CD14-positive monocyte (primary cell): ENCODE measurements at regions not wholly inside any gene's neighbourhood (a gene's known extent, or its start where the extent isn't known, plus 50 kb on each side); places are given as distances from the start of the nearest gene placed in this dataset.

Experiments used
- DNase-seq, 3 donors: peaks; one replicate each; pipeline ENCODE4 v3.0.0-alpha.2; 2011 to 2022
- H2AFZ ChIP-seq: 2 replicates; pipeline ENCODE4 v1.6.0; 2012; ENCODE audit warnings: mild to moderate bottlenecking, low read depth, low read length, inconsistent platforms; ENCODE audit not compliant: insufficient read depth, poor library complexity, severe bottlenecking
- H3K27ac ChIP-seq, 2 donors: 1 replicate in 1 of 2; 2 replicates in 1 of 2; pipeline ENCODE4 v1.5.1; 2012 to 2013; ENCODE audit warnings: low read length in 2 of 2, control low read depth in 1 of 2, inconsistent platforms in 1 of 2, low read depth in 1 of 2, mild to moderate bottlenecking in 1 of 2
- H3K27me3 ChIP-seq, 2 donors: one replicate each; pipeline versions ENCODE4 v1.6.0 to v1.6.1; 2011 to 2013; ENCODE audit warnings: low read length in 2 of 2; ENCODE audit not compliant: control insufficient read depth in 2 of 2, insufficient read depth in 2 of 2
- H3K36me3 ChIP-seq, 2 donors: replicated peaks in 1 of 2; 1 replicate in 1 of 2; 2 replicates in 1 of 2; pipeline versions ENCODE4 v1.5.1 to v1.6.1; 2012 to 2013; ENCODE audit warnings: low read length in 2 of 2, control low read depth in 1 of 2, inconsistent platforms in 1 of 2, mild to moderate bottlenecking in 1 of 2; ENCODE audit not compliant: insufficient read depth in 2 of 2, control insufficient read depth in 1 of 2
- H3K4me1 ChIP-seq, 2 donors: 1 replicate in 1 of 2; 2 replicates in 1 of 2; pipeline versions ENCODE4 v1.5.1 to v1.6.1; 2012 to 2013; ENCODE audit warnings: low read length in 2 of 2, control low read depth in 1 of 2, inconsistent platforms in 1 of 2, mild to moderate bottlenecking in 1 of 2, moderate library complexity in 1 of 2; ENCODE audit not compliant: insufficient read depth in 2 of 2, control insufficient read depth in 1 of 2
- H3K4me2 ChIP-seq: replicated peaks from 2 replicates; pipeline ENCODE3; 2012; ENCODE audit warnings: low read length, moderate library complexity, mild to moderate bottlenecking; ENCODE audit not compliant: poor library complexity, severe bottlenecking; ENCODE audit errors: extremely low read depth
- H3K4me3 ChIP-seq, 3 experiments: fragments of 200-600 bp in 1 of 3; sonication (generic) in 1 of 3; replicated peaks in 1 of 3; 1 replicate in 2 of 3; 2 replicates in 1 of 3; pipeline ENCODE4 v1.5.1; 2011 to 2013; ENCODE audit warnings: low read length in 3 of 3, mild to moderate bottlenecking in 3 of 3, control low read depth in 2 of 3, low read depth in 2 of 3, inconsistent platforms in 1 of 3, moderate library complexity in 1 of 3
- H3K79me2 ChIP-seq: 2 replicates; pipeline ENCODE4 v1.6.0; 2012; ENCODE audit warnings: mild to moderate bottlenecking, control low read depth, inconsistent platforms, low read length, moderate library complexity; ENCODE audit not compliant: insufficient read depth
- H3K9ac ChIP-seq: 2 replicates; pipeline ENCODE4 v1.6.0; 2017; ENCODE audit warnings: low read length, mild to moderate bottlenecking; ENCODE audit not compliant: insufficient read depth, poor library complexity, severe bottlenecking
- H3K9me3 ChIP-seq, 2 donors: replicated peaks in 1 of 2; 1 replicate in 1 of 2; 2 replicates in 1 of 2; pipeline versions ENCODE4 v1.5.1 to v1.6.1; 2012 to 2013; ENCODE audit warnings: low read length in 2 of 2, control low read depth in 1 of 2; ENCODE audit not compliant: control insufficient read depth in 1 of 2, insufficient read depth in 1 of 2
- H4K20me1 ChIP-seq: 2 replicates; pipeline ENCODE4 v1.6.0; 2012; ENCODE audit warnings: mild to moderate bottlenecking, low read length, control low read depth, moderate library complexity; ENCODE audit not compliant: insufficient read depth
- H3K27ac Mint-ChIP-seq, 7 donors: one replicate each; pipeline ENCODE4 v1.8.0; 2020; ENCODE audit warnings: mild to moderate bottlenecking in 7 of 7, mixed read lengths in 7 of 7, moderate library complexity in 6 of 7, inconsistent platforms in 2 of 7
- H3K27me3 Mint-ChIP-seq, 3 donors: one replicate each; pipeline ENCODE4 v1.8.0; 2021 to 2022; ENCODE audit warnings: low read depth in 3 of 3, mild to moderate bottlenecking in 3 of 3, mixed read lengths in 3 of 3, moderate library complexity in 3 of 3, inconsistent platforms in 1 of 3
- H3K36me3 Mint-ChIP-seq, 2 donors: one replicate each; pipeline ENCODE4 v1.8.0; 2020; ENCODE audit warnings: mixed read lengths in 2 of 2, inconsistent platforms in 1 of 2, mild to moderate bottlenecking in 1 of 2
- H3K4me1 Mint-ChIP-seq: one replicate; pipeline ENCODE4 v1.8.0; 2020; ENCODE audit warnings: mild to moderate bottlenecking, mixed read lengths
- H3K4me3 Mint-ChIP-seq, 2 donors: one replicate each; pipeline ENCODE4 v1.8.0; 2020; ENCODE audit warnings: mild to moderate bottlenecking in 2 of 2, mixed read lengths in 2 of 2, moderate library complexity in 1 of 2
- H3K9me3 Mint-ChIP-seq, 7 donors: one replicate each; pipeline ENCODE4 v1.8.0; 2020 to 2022; ENCODE audit warnings: mixed read lengths in 7 of 7, mild to moderate bottlenecking in 6 of 7, moderate library complexity in 6 of 7, inconsistent platforms in 2 of 7
- WGBS: methylation state at CpG from one replicate; pipeline ENCODE4 v1.1.5; 2013; ENCODE audit warnings: missing lambda C conversion rate; ENCODE audit not compliant: insufficient coverage; 5-methylcytosine and 5-hydroxymethylcytosine counted together
- intact Hi-C, 2 donors: fragments of 100-400 bp; cut with micrococcal nuclease; formaldehyde crosslinking; loops; one replicate each; pipeline versions ENCODE4 v1.15.0 to v1.15.1; 2023
- TF ChIP-seq, protein P1 (sequence below): fragments of 200-600 bp; IDR thresholded peaks from one replicate; pipeline ENCODE4 v1.8.0; 2022; ENCODE audit warnings: antibody characterized with exemption, mild to moderate bottlenecking

DNA sequence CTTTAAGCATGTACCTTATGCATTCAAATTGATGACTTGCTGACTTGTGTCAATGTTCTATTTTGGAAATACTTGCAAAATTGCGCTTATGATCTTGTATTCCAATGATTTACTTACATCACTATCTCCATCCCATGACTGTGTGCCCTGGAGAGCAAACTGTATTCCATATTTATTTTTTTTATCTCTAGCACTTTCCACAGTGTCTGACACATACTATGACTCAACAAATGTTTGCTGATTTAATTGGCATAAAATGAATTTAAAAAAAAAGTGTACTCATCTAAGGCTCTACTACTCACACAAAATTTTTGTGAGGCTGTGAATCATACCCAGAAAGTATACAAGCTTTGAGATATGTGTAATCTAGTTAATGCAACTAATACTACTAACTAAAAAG is 1066.8 kb upstream of the ADGRL3 start:
- H3K4me3 Mint-ChIP-seq: no peak overlapping the region
- H3K4me1 Mint-ChIP-seq: no peaks in the 10 kb centered on the region
- Histone ChIP-seq H3K9me3 (no peaks in the 10 kb centered on the region), H3K4me2 (no peak overlapping the region), H3K27ac (no peak overlapping the region), H3K27me3 (no peaks in the 10 kb centered on the region), H3K4me1 (no peaks in the 10 kb centered on the region), H3K4me3 (no peak overlapping the region), H3K36me3 (no peaks in the 10 kb centered on the region), H3K9ac (no peak overlapping the region), H3K79me2 (no peaks in the 10 kb centered on the region), H4K20me1 (no peaks in the 10 kb centered on the region), H2AFZ (no peak overlapping the region)
- H3K27ac Mint-ChIP-seq: no peak overlapping the region
- TF ChIP-seq, protein P1, sequence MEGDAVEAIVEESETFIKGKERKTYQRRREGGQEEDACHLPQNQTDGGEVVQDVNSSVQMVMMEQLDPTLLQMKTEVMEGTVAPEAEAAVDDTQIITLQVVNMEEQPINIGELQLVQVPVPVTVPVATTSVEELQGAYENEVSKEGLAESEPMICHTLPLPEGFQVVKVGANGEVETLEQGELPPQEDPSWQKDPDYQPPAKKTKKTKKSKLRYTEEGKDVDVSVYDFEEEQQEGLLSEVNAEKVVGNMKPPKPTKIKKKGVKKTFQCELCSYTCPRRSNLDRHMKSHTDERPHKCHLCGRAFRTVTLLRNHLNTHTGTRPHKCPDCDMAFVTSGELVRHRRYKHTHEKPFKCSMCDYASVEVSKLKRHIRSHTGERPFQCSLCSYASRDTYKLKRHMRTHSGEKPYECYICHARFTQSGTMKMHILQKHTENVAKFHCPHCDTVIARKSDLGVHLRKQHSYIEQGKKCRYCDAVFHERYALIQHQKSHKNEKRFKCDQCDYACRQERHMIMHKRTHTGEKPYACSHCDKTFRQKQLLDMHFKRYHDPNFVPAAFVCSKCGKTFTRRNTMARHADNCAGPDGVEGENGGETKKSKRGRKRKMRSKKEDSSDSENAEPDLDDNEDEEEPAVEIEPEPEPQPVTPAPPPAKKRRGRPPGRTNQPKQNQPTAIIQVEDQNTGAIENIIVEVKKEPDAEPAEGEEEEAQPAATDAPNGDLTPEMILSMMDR: no peak
- H3K9me3 Mint-ChIP-seq: peaks cover 0 to 5% (median 2%) of the 10 kb centered on the region in 7 donors
- no CpG with 5 or more reads among the region's 1 CpG for WGBS
- H3K36me3 Mint-ChIP-seq: no peaks in the 10 kb centered on the region
- intact Hi-C loops: no loop called here
- DNase-seq: no peak
- no peaks in the 10 kb centered on the region for H3K27me3 Mint-ChIP-seq

GRCh38 chr4:60134099-60134498 is 1066.0 kb upstream of the ADGRL3 start:
- H4K20me1 ChIP-seq: no peaks in the 10 kb centered on the region
- H3K27ac Mint-ChIP-seq: no peak overlapping the region
- no peaks in the 10 kb centered on the region for H3K27me3 ChIP-seq
- H3K9ac ChIP-seq: no peak overlapping the region
- H3K4me3 ChIP-seq: no peak overlapping the region
- no peaks in the 10 kb centered on the region for H3K9me3 ChIP-seq
- H3K27ac ChIP-seq: no peak overlapping the region
- intact Hi-C loops: no loop called here
- DNase-seq: no peak
- H3K36me3 ChIP-seq: no peaks in the 10 kb centered on the region
- peaks cover 0 to 5% (median 2%) of the 10 kb centered on the region in 7 donors for H3K9me3 Mint-ChIP-seq
- no peaks in the 10 kb centered on the region for H3K4me1 ChIP-seq
- no peak overlapping the region for H2AFZ ChIP-seq
- no peaks in the 10 kb centered on the region for H3K79me2 ChIP-seq
- no peaks in the 10 kb centered on the region for H3K27me3 Mint-ChIP-seq
- H3K4me3 Mint-ChIP-seq: no peak overlapping the region
- H3K36me3 Mint-ChIP-seq: no peaks in the 10 kb centered on the region
- H3K4me1 Mint-ChIP-seq: no peaks in the 10 kb centered on the region
- H3K4me2 ChIP-seq: no peak overlapping the region
- 80% methylated on average over 3 of the region's 7 CpGs for WGBS
- TF ChIP-seq, protein P1: no peak
